Fibroblast of lung (primary cell): ENCODE measurements at regions not wholly inside any gene's neighbourhood (a gene's known extent, or its start where the extent isn't known, plus 50 kb on each side); places are given as distances from the start of the nearest gene placed in this dataset.

Experiments used
- DNase-seq, 2 donors: peaks; one replicate each; pipeline versions ENCODE4 v3.0.0 to v3.0.0-alpha.2; 2010; ENCODE audit warnings: low read depth in 2 of 2
- H2AFZ ChIP-seq: 2 replicates; pipeline ENCODE4 v1.5.1; 2012; ENCODE audit warnings: low read length, control low read depth, inconsistent platforms
- H3K27ac ChIP-seq: 2 replicates; pipeline ENCODE4 v1.5.1; 2011; ENCODE audit warnings: low read length, control low read depth; ENCODE audit not compliant: insufficient read depth
- H3K27me3 ChIP-seq: 2 replicates; pipeline ENCODE4 v1.5.1; 2011; ENCODE audit warnings: mild to moderate bottlenecking, low read length; ENCODE audit not compliant: control insufficient read depth, insufficient read depth
- H3K36me3 ChIP-seq: 2 replicates; pipeline ENCODE4 v1.5.1; 2011; ENCODE audit warnings: low read length; ENCODE audit not compliant: control insufficient read depth, insufficient read depth
- H3K4me1 ChIP-seq: 2 replicates; pipeline ENCODE4 v1.5.1; 2011; ENCODE audit warnings: low read length; ENCODE audit not compliant: control insufficient read depth, insufficient read depth; ENCODE audit errors: extremely low read depth
- H3K4me2 ChIP-seq: 2 replicates; pipeline ENCODE4 v1.5.1; 2011; ENCODE audit warnings: low read length, control low read depth; ENCODE audit not compliant: insufficient read depth; ENCODE audit errors: extremely low read depth
- H3K4me3 ChIP-seq, 4 experiments: fragments of 200-600 bp in 1 of 4; sonication (generic) in 1 of 4; replicated peaks in 1 of 4; 2 replicates each; pipeline ENCODE4 v1.5.1; 2011 to 2016; ENCODE audit warnings: low read length in 4 of 4, low read depth in 3 of 4, mild to moderate bottlenecking in 3 of 4, control low read depth in 2 of 4, inconsistent platforms in 1 of 4, mixed read lengths in 1 of 4; ENCODE audit not compliant: insufficient read depth in 1 of 4; ENCODE audit errors: control extremely low read depth in 1 of 4
- H3K79me2 ChIP-seq: 2 replicates; pipeline ENCODE4 v1.5.1; 2012; ENCODE audit warnings: mild to moderate bottlenecking, low read length, inconsistent platforms; ENCODE audit not compliant: control insufficient read depth, insufficient read depth
- H3K9ac ChIP-seq: 2 replicates; pipeline ENCODE4 v1.5.1; 2011; ENCODE audit warnings: mild to moderate bottlenecking, low read length, control low read depth; ENCODE audit not compliant: insufficient read depth
- H3K9me3 ChIP-seq: 2 replicates; pipeline ENCODE4 v1.5.1; 2012; ENCODE audit warnings: low read depth, low read length; ENCODE audit not compliant: control insufficient read depth, insufficient read depth
- H4K20me1 ChIP-seq: 2 replicates; pipeline ENCODE4 v1.5.1; 2011; ENCODE audit warnings: low read length; ENCODE audit not compliant: control insufficient read depth, insufficient read depth; ENCODE audit errors: extremely low read depth
- EZH2 ChIP-seq: IDR thresholded peaks from 2 replicates; pipeline ENCODE4 v1.5.1; 2012; ENCODE audit warnings: low read length, control low read depth, mild to moderate bottlenecking; ENCODE audit errors: missing control alignments
- TF ChIP-seq, protein P1 (sequence below), 2 donors: IDR thresholded peaks in 1 of 2; conservative IDR thresholded peaks in 1 of 2; 1 replicate in 1 of 2; 2 replicates in 1 of 2; pipeline ENCODE4 v1.5.1; 2011 to 2012; ENCODE audit warnings: low read length in 2 of 2, control low read depth in 1 of 2, inconsistent platforms in 1 of 2, low read depth in 1 of 2, mild to moderate bottlenecking in 1 of 2

DNA sequence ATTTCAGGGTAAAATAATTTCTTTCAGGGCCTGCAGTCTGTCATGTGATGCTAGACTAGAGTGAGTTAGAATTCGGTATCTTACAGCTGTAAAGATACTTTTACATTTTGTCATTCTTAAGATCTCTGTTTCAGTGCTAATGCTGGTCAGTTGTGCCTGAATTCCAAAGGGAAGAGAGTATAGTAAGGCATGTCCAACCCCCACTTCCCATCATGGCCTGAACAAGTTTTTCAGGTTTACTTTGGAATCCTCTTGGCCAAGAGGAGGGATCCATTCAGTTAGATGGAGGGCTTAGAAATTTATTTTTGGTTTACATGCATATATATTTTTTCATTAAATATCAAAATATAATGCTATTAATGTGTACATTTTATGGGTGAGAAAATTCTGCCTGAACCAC lies 596.6 kb downstream of the XIRP2 start:
- no peak overlapping the region for H3K4me2 ChIP-seq

DNA sequence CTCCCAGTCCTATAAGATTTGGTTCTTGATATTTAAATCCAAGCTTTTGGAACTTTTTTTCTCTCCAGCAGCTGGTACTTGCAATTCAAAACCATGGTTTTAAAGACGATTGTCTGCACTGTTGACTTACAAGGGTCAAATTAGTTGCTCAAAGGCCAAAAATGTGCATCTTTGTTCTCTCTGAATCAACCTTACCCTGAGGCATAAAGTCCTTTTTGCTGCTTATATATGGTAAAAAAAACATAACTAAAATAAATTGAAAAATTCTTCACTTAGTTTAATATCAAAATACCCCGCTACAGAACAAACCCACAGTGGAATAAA lies 592.7 kb downstream of the XIRP2 start:
- TF ChIP-seq EZH2 = no peak
- TF ChIP-seq, protein P1, sequence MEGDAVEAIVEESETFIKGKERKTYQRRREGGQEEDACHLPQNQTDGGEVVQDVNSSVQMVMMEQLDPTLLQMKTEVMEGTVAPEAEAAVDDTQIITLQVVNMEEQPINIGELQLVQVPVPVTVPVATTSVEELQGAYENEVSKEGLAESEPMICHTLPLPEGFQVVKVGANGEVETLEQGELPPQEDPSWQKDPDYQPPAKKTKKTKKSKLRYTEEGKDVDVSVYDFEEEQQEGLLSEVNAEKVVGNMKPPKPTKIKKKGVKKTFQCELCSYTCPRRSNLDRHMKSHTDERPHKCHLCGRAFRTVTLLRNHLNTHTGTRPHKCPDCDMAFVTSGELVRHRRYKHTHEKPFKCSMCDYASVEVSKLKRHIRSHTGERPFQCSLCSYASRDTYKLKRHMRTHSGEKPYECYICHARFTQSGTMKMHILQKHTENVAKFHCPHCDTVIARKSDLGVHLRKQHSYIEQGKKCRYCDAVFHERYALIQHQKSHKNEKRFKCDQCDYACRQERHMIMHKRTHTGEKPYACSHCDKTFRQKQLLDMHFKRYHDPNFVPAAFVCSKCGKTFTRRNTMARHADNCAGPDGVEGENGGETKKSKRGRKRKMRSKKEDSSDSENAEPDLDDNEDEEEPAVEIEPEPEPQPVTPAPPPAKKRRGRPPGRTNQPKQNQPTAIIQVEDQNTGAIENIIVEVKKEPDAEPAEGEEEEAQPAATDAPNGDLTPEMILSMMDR (conservative IDR thresholded peaks at IDR 0.05 in 1 of 2, IDR thresholded peaks at IDR 0.05 in 1 of 2; ENCODE audit: low read depth in 1 of 2, low read length in 2 of 2) = no peak
- no peaks in the 10 kb centered on the region for H3K79me2 ChIP-seq
- H4K20me1 ChIP-seq = no peaks in the 10 kb centered on the region
- H3K4me1 ChIP-seq = no peaks in the 10 kb centered on the region
- no peak overlapping the region for H3K4me2 ChIP-seq
- no peaks in the 10 kb centered on the region for H3K27me3 ChIP-seq
- H3K27ac ChIP-seq = no peak overlapping the region
- H3K4me3 ChIP-seq = peak overlapping the region in 1 of 4 experiments; percentile 27
- no peak for DNase-seq
- H3K9ac ChIP-seq = no peak overlapping the region
- no peak overlapping the region for H2AFZ ChIP-seq
- H3K9me3 ChIP-seq = no peaks in the 10 kb centered on the region
- H3K36me3 ChIP-seq = no peaks in the 10 kb centered on the region

More for the DNA sequence above, 596.6 kb downstream of the XIRP2 start:
- Histone ChIP-seq H3K4me1 (no peaks in the 10 kb centered on the region), H3K27me3 (no peaks in the 10 kb centered on the region), H3K36me3 (no peaks in the 10 kb centered on the region), H3K9me3 (no peaks in the 10 kb centered on the region), H3K27ac (no peak overlapping the region), H4K20me1 (no peaks in the 10 kb centered on the region), H3K79me2 (no peaks in the 10 kb centered on the region), H3K9ac (no peak overlapping the region), H3K4me3 (no peak overlapping the region), H2AFZ (no peak overlapping the region)
- no peak for TF ChIP-seq EZH2
- TF ChIP-seq, protein P1 (conservative IDR thresholded peaks at IDR 0.05 in 1 of 2, IDR thresholded peaks at IDR 0.05 in 1 of 2; ENCODE audit: low read depth in 1 of 2, low read length in 2 of 2) = no peak
- DNase-seq = no peak

DNA sequence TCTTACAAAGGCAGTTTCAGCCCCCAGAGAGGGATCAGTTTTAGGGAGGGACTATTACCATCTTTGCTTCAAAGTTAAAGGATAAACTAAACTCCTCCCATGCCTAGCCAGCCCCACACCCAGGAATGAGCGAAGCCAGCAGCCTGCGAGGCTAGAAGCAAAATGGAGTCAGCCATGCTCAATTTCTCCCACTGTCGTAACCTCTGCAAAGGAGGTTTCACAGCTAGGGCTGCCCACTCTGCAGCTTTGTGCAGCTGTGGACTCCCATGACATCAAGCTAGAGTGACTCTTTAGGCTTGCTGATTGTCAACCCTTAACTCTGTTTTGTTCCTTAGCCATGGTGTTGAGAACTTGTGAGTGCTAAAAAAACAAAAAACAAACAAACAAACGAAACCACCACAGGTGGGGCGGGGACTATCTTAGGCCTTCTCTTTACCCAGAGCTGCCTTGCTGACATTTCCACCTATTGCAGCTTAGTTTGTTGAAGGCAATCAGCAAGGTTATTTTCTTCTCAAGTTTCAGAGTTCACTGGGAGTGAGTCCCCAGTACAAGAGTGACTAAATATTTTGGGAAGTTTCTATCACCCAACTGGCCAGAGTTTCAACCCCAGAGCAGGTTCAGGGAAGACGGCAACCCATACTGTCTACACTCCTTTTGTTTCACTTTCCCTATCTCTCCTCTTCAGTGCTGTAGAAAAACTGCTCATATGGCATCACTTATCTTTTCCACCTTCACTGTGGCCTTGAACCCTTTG lies 592.1 kb downstream of the XIRP2 start:
- Histone ChIP-seq H3K9me3 (no peaks in the 10 kb centered on the region), H3K4me2 (no peak overlapping the region), H3K27me3 (no peaks in the 10 kb centered on the region), H4K20me1 (no peaks in the 10 kb centered on the region), H3K36me3 (no peaks in the 10 kb centered on the region), H3K4me3 (peak overlapping the region in 1 of 4 experiments; percentile 27), H2AFZ (no peak overlapping the region), H3K79me2 (no peaks in the 10 kb centered on the region), H3K9ac (no peak overlapping the region), H3K4me1 (no peaks in the 10 kb centered on the region), H3K27ac (no peak overlapping the region)
- no peak for DNase-seq
- TF ChIP-seq EZH2 = no peak
- TF ChIP-seq, protein P1 (conservative IDR thresholded peaks at IDR 0.05 in 1 of 2, IDR thresholded peaks at IDR 0.05 in 1 of 2; ENCODE audit: low read depth in 1 of 2, low read length in 2 of 2) = no peak
